IMR-90 (cell line): ENCODE measurements at regions not wholly inside any gene's neighbourhood (a gene's known extent, or its start where the extent isn't known, plus 50 kb on each side); places are given as distances from the start of the nearest gene placed in this dataset.
A peak's percentile ranks its signal among the peaks of the same experiment; 100 is the strongest.

Source experiments
- ATAC-seq: fragments of 200-7000 bp; cut with Tn5 transposase; 2 replicates; pipeline ENCODE4 v1.9.1; 2020; ENCODE audit warnings: low read depth, mild to moderate bottlenecking, moderate library complexity
- BruUV-seq: library from RNA; stranded (reverse); fragments of 400-500 nt; replicated peaks from 2 replicates; lab custom pipeline; 2021; lab: Mats Ljungman, UMichigan
- CTCF ChIA-PET: fragments of 300-600 bp; formaldehyde crosslinking; extraction: SDS; loops from one replicate; lab custom pipeline; 2021; ENCODE audit warnings: antibody characterized with exemption; lab: Yijun Ruan, JAX
- POLR2A ChIA-PET: fragments of 300-600 bp; sonication (Branson Sonifier 250); formaldehyde crosslinking; loops from one replicate; lab custom pipeline; 2022; ENCODE audit warnings: antibody characterized with exemption; ENCODE audit not compliant: unreplicated experiment; lab: Charles Lee
- DNase-seq: peaks from one replicate; pipeline ENCODE4 v3.0.0; 2013
- H2AFZ ChIP-seq: replicated peaks from 2 replicates; pipeline ENCODE3; 2013; ENCODE audit warnings: low read length, mild to moderate bottlenecking; ENCODE audit not compliant: poor library complexity
- H2AK5ac ChIP-seq: 2 replicates; pipeline ENCODE4 v1.6.1; 2013; ENCODE audit warnings: low read depth, low read length, inconsistent platforms
- H2AK9ac ChIP-seq: replicated peaks from 2 replicates; pipeline ENCODE3; 2013; ENCODE audit warnings: mild to moderate bottlenecking, low read depth, low read length, moderate library complexity; ENCODE audit not compliant: poor library complexity
- H2BK120ac ChIP-seq: 2 replicates; pipeline ENCODE4 v1.6.1; 2013; ENCODE audit warnings: low read depth, low read length, inconsistent platforms
- H2BK15ac ChIP-seq: 3 replicates; pipeline ENCODE4 v1.6.1; 2013; ENCODE audit warnings: low read depth, low read length, inconsistent platforms
- H2BK20ac ChIP-seq: 2 replicates; pipeline ENCODE4 v1.6.1; 2013; ENCODE audit warnings: low read depth, mild to moderate bottlenecking, inconsistent platforms, low read length, moderate library complexity
- H2BK5ac ChIP-seq: 2 replicates; pipeline ENCODE4 v1.6.1; 2013; ENCODE audit warnings: mild to moderate bottlenecking, low read depth, low read length, inconsistent platforms; ENCODE audit not compliant: poor library complexity, severe bottlenecking
- H3K14ac ChIP-seq: replicated peaks from 2 replicates; pipeline ENCODE4 v1.6.1; 2013; ENCODE audit warnings: low read depth, low read length, inconsistent platforms
- H3K18ac ChIP-seq: 2 replicates; pipeline ENCODE4 v1.6.1; 2013; ENCODE audit warnings: low read depth, low read length, control low read depth
- H3K23ac ChIP-seq: 2 replicates; pipeline ENCODE4 v1.6.1; 2013; ENCODE audit warnings: low read depth, low read length, inconsistent platforms
- H3K27ac ChIP-seq: 2 replicates; pipeline ENCODE4 v1.5.1; 2013; ENCODE audit warnings: mild to moderate bottlenecking, control low read depth, low read length; ENCODE audit not compliant: insufficient read depth
- H3K27me3 ChIP-seq: 2 replicates; pipeline ENCODE4 v1.6.1; 2013; ENCODE audit warnings: low read length; ENCODE audit not compliant: control insufficient read depth, insufficient read depth
- H3K36me3 ChIP-seq: 2 replicates; pipeline ENCODE4 v1.6.1; 2013; ENCODE audit warnings: low read length, mixed read lengths; ENCODE audit not compliant: control insufficient read depth, insufficient read depth
- H3K4ac ChIP-seq: 2 replicates; pipeline ENCODE4 v1.6.1; 2013; ENCODE audit warnings: low read depth, low read length, inconsistent platforms
- H3K4me1 ChIP-seq: 2 replicates; pipeline ENCODE4 v1.6.1; 2013; ENCODE audit warnings: low read length, mixed read lengths; ENCODE audit not compliant: control insufficient read depth, insufficient read depth
- H3K4me2 ChIP-seq: 2 replicates; pipeline ENCODE4 v1.6.1; 2013; ENCODE audit warnings: low read depth, mild to moderate bottlenecking, control low read depth, low read length, moderate library complexity
- H3K4me3 ChIP-seq: 2 replicates; pipeline ENCODE4 v1.5.1; 2013; ENCODE audit warnings: low read depth, mild to moderate bottlenecking, control low read depth, low read length, moderate library complexity; ENCODE audit not compliant: insufficient read depth
- H3K56ac ChIP-seq: 2 replicates; pipeline ENCODE4 v1.6.1; 2013; ENCODE audit warnings: low read length, inconsistent platforms; ENCODE audit not compliant: insufficient read depth; ENCODE audit errors: extremely low read depth
- H3K79me1 ChIP-seq, 2 experiments: 2 replicates each; pipeline ENCODE4 v1.6.1; 2013; ENCODE audit warnings: low read length in 2 of 2, inconsistent platforms in 1 of 2, low read depth in 1 of 2
- H3K9ac ChIP-seq: 2 replicates; pipeline ENCODE4 v1.6.1; 2013; ENCODE audit warnings: low read depth, low read length, control low read depth
- H3K9me1 ChIP-seq: 2 replicates; pipeline ENCODE4 v1.6.1; 2013; ENCODE audit warnings: low read length, inconsistent platforms; ENCODE audit not compliant: insufficient read depth
- H3K9me3 ChIP-seq: 2 replicates; pipeline ENCODE4 v1.6.1; 2013; ENCODE audit warnings: low read length; ENCODE audit not compliant: control insufficient read depth, insufficient read depth
- H4K20me1 ChIP-seq: 2 replicates; pipeline ENCODE4 v1.6.1; 2013; ENCODE audit warnings: low read length, inconsistent platforms; ENCODE audit not compliant: insufficient read depth
- H4K5ac ChIP-seq: 2 replicates; pipeline ENCODE4 v1.6.1; 2013; ENCODE audit warnings: mild to moderate bottlenecking, low read depth, low read length, control low read depth
- H4K8ac ChIP-seq, 2 experiments: 2 replicates each; pipeline ENCODE4 v1.6.1; 2013; ENCODE audit warnings: low read depth in 2 of 2, low read length in 2 of 2, control low read depth in 1 of 2, inconsistent platforms in 1 of 2
- H4K91ac ChIP-seq: 2 replicates; pipeline ENCODE4 v1.6.1; 2013; ENCODE audit warnings: low read depth, low read length, inconsistent platforms; ENCODE audit not compliant: insufficient read depth
- BHLHE40 ChIP-seq: fragments of 150-350 bp; IDR thresholded peaks from 2 replicates; pipeline ENCODE4 v1.6.1; 2016; ENCODE audit warnings: mild to moderate bottlenecking, low read depth, low read length
- POLR2A ChIP-seq: IDR thresholded peaks from 2 replicates; pipeline ENCODE4 v1.6.1; 2012; ENCODE audit warnings: mild to moderate bottlenecking, low read depth, low read length
- WGBS, 2 experiments: methylation state at CpG; one replicate each; pipeline versions ENCODE4 v1.1.5 to v1.1.7; 2013; ENCODE audit warnings: missing lambda C conversion rate in 2 of 2; ENCODE audit not compliant: insufficient read length in 1 of 2; ENCODE audit errors: extremely low coverage in 2 of 2; 5-methylcytosine and 5-hydroxymethylcytosine counted together
- dilution Hi-C: fragments of 300-500 bp; cut with HindIII; formaldehyde crosslinking; loops from one replicate; pipeline ENCODE4 v1.14.3; 2018; ENCODE audit warnings: low sequenced_read_pairs; ENCODE audit not compliant: unreplicated experiment
- in situ Hi-C: fragments of 300-500 bp; cut with MboI; formaldehyde crosslinking; loops from 3 replicates; pipeline ENCODE4 v1.14.3; 2019; ENCODE audit warnings: low sequenced_read_pairs, inconsistent platforms, mixed read lengths
- intact Hi-C: fragments of 100-400 bp; cut with micrococcal nuclease; formaldehyde crosslinking; loops from 2 replicates; pipeline ENCODE4 v1.10.0; 2022

DNA sequence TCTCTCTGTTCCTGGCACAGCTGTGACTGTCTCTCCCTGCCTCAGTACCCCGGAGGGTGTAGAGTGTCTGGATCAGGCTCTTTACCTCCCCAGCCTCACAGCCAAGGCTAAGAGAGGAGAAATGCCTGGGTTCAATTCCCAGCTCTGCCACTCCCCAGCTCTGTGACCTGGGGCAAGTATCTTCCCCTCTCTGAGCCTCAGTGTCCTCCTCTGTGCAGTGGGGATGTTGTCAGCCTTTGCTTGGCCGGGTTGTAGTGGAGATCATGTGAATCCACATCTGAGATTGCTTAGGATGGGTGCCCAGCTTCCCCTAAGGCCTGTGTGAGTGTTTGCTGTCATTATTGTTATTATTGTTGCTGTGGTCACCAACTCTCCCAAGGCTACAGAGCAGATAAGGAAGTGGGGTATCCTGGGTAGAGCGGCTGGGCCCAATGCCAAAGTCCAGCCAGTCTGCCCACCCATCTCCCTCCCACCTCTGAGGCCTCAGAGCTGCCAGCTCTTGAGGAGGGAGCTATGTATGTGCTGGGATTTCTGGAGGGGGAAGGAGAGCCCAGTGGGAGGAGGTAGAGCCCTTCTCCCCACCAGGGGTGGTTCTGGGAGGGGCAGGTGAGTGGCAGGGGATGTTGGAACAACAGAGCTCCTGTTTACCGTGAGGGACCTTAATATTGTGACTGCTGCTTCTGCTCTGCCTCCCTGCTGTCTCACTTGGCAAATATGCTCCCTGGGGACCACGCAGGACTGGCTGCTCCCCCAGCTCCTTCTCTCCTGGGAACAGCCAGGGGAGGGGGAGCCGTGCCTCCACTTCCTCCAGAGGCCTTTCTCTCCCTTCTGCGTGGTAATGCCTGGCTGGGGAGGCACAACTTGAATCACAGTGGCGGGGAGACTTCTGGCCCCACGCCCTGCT, 170.5 kb downstream of the RPS24 start:
- Histone ChIP-seq H3K14ac (no peak overlapping the region), H3K27me3 (peaks cover 5% of the 10 kb centered on the region; the same call in 1 of the 2 replicates), H3K27ac (no peak overlapping the region), H2BK120ac (no peak overlapping the region), H2BK15ac (no peak overlapping the region), H3K79me1 (no peaks in the 10 kb centered on the region), H4K8ac (no peak overlapping the region), H3K4me2 (no peak overlapping the region), H3K23ac (no peak overlapping the region), H2AK9ac (peak overlapping the region; percentile 1), H4K5ac (no peak overlapping the region), H2AFZ (peak overlapping the region; percentile 18), H3K4me1 (peaks cover 3% of the 10 kb centered on the region), H3K9me3 (no peaks in the 10 kb centered on the region), H3K56ac (no peak overlapping the region), H3K36me3 (no peaks in the 10 kb centered on the region), H4K91ac (no peak overlapping the region), H3K9me1 (no peaks in the 10 kb centered on the region; the same call in 1 of the 2 replicates), H4K20me1 (no peaks in the 10 kb centered on the region), H3K9ac (no peak overlapping the region), H3K18ac (no peak overlapping the region), H3K4me3 (no peak overlapping the region), H2BK5ac (no peak overlapping the region), H2AK5ac (no peak overlapping the region), H2BK20ac (no peak overlapping the region), H3K4ac (no peak overlapping the region)
- dilution Hi-C loops (no loop called here), in situ Hi-C loops (loop anchor here (10.0 kb wide), 1 partner anchor 991 kb away; no protein-coding TSS in a partner anchor), intact Hi-C loops (no loop called here)
- no peak for DNase-seq
- 50% methylated on average over 1 of the region's 9 CpGs; no CpG with 5 or more reads in 1 of the 2 experiments for WGBS, 2 experiments
- ChIA-PET CTCF (no interaction called here), POLR2A (no interaction called here)
- TF ChIP-seq BHLHE40 (no peak), POLR2A (no peak)
- 0 out of 2 replicates have a peak, but pooled peaks have one; percentile 48 for ATAC-seq
- BruUV-seq = no TSS peak
